MCF 10A (cell line): ENCODE measurements at regions not wholly inside any gene's neighbourhood (a gene's known extent, or its start where the extent isn't known, plus 50 kb on each side); places are given as distances from the start of the nearest gene placed in this dataset.

Experiments used
- BruUV-seq: library from RNA; stranded (reverse); fragments of 400-500 nt; replicated peaks from 2 replicates; lab custom pipeline; 2021; lab: Mats Ljungman, UMichigan
- CTCF ChIA-PET: fragments of 300-600 bp; sonication (Branson Sonifier 250); formaldehyde crosslinking; extraction: SDS; loops from one replicate; lab custom pipeline; 2021; ENCODE audit warnings: antibody characterized with exemption, inconsistent platforms; lab: Yijun Ruan, JAX
- POLR2A ChIA-PET: fragments of 300-600, 350-650 bp; sonication (Branson Sonifier 250); formaldehyde crosslinking; extraction: SDS; loops from one replicate; lab custom pipeline; 2020; ENCODE audit warnings: antibody characterized with exemption, inconsistent platforms; lab: Yijun Ruan, JAX
- DNase-seq: peaks from one replicate; pipeline ENCODE4 v3.0.0-alpha.2; 2018; ENCODE audit not compliant: unreplicated experiment
- H3K27ac Mint-ChIP-seq: one replicate; pipeline ENCODE4 v1.8.0; 2022; ENCODE audit warnings: mild to moderate bottlenecking, low read depth, mixed read lengths; ENCODE audit not compliant: unreplicated experiment
- H3K27me3 Mint-ChIP-seq: one replicate; pipeline ENCODE4 v1.8.0; 2022; ENCODE audit warnings: mixed read lengths; ENCODE audit not compliant: insufficient read depth, unreplicated experiment
- H3K36me3 Mint-ChIP-seq: one replicate; pipeline ENCODE4 v1.8.0; 2022; ENCODE audit warnings: mild to moderate bottlenecking, moderate library complexity, mixed read lengths; ENCODE audit not compliant: insufficient read depth, unreplicated experiment
- H3K4me1 Mint-ChIP-seq: one replicate; pipeline ENCODE4 v1.8.0; 2022; ENCODE audit warnings: mixed read lengths; ENCODE audit not compliant: insufficient read depth, unreplicated experiment
- H3K4me3 Mint-ChIP-seq: one replicate; pipeline ENCODE4 v1.8.0; 2022; ENCODE audit warnings: mild to moderate bottlenecking, moderate library complexity, mixed read lengths; ENCODE audit not compliant: unreplicated experiment
- H3K9me3 Mint-ChIP-seq: one replicate; pipeline ENCODE4 v1.8.0; 2022; ENCODE audit warnings: mixed read lengths; ENCODE audit not compliant: unreplicated experiment
- CTCF ChIP-seq: fragments of 200-600 bp; IDR thresholded peaks from one replicate; pipeline ENCODE4 v1.8.0; 2022; ENCODE audit warnings: antibody characterized with exemption, mild to moderate bottlenecking; ENCODE audit not compliant: unreplicated experiment
- intact Hi-C: fragments of 100-400 bp; cut with micrococcal nuclease; formaldehyde crosslinking; loops from 2 replicates; pipeline ENCODE4 v1.14.1; 2022

DNA sequence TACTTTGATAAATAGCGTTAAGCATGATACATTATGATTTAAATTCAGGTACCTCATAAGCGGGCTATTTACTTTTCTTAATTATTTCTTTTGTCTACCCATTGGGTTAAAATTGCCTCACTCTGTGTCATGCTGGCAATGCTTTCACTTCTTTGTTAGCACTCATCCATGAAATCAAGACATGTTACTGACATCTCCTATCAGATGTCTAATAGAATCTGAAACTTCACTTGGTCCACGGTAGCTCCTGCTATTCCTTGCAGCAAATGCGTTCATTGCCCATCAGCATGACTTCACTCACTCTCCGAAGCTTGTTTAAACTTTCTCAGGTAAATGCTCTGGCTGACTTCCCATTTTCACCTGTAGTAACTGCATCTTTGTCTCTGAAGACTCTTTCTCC, 193.5 kb upstream of the EDIL3 start:
- CTCF ChIA-PET: no interaction called here
- BruUV-seq: no TSS peak

DNA sequence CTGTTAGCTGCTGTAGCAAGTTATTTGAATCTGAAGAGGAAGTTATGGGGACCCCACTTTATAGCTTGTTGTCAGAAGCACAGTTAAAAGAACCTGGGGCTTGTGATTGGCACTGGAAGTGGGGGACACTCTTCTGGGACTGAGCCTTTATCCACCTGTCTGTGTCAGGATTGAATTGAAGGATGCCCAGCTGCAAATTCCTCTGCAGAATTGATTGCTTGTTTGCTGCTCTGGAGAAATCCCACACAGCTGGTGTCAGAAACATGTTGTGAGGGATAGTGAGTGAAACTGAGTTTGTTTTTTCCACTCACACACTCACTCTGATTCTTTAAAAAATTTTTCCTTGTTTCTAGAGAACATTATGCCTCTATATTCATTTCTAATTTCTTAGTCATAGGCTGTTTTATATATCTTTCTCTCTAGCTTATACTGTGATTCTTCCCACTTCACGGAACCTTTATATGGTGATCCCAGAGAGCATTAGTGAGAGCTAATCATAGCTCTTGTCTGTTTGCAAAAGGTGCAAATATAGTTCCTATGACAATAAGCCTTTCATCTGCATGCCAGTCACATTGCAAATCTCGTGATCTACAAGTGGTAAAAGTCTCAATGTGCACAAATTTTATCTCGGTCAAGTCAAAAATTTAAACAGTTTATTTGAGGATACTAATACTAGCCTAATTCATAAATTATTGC, 188.5 kb upstream of the EDIL3 start:
- POLR2A ChIA-PET: no interaction called here
- no peak overlapping the region for H3K27ac Mint-ChIP-seq
- no peak for DNase-seq
- no peaks in the 10 kb centered on the region for H3K4me1 Mint-ChIP-seq
- no peak for TF ChIP-seq CTCF
- intact Hi-C loops: no loop called here
- no peaks in the 10 kb centered on the region for H3K36me3 Mint-ChIP-seq
- CTCF ChIA-PET: no interaction called here
- peaks cover 21% of the 10 kb centered on the region for H3K27me3 Mint-ChIP-seq
- H3K9me3 Mint-ChIP-seq: no peaks in the 10 kb centered on the region
- H3K4me3 Mint-ChIP-seq: no peak overlapping the region
- BruUV-seq: no TSS peak

More for the DNA sequence above, 193.5 kb upstream of the EDIL3 start:
- Mint-ChIP-seq H3K9me3 (no peaks in the 10 kb centered on the region), H3K4me3 (no peak overlapping the region), H3K27me3 (peaks cover 36% of the 10 kb centered on the region), H3K27ac (no peak overlapping the region), H3K4me1 (no peaks in the 10 kb centered on the region), H3K36me3 (no peaks in the 10 kb centered on the region)
- TF ChIP-seq CTCF: no peak
- POLR2A ChIA-PET: no interaction called here
- intact Hi-C loops: no loop called here
- DNase-seq: no peak

DNA sequence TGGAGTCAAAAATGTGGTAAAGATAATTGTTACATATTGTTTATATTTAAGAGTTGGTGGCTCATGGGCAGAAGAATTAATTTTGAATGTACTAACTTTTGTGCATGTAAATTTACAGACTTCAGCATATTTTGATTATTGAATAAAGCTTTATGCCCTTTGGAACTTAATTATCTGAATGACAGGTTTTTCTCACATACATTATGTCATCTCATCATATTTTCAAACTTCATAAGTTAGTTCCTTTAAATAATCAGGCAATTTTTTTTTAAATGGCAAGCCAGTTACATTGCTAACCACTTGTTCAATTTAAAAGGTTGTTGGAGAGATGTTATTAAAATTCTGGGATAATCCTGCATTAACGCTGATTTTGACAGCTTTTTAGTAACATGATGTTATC, 184.6 kb upstream of the EDIL3 start:
- no peaks in the 10 kb centered on the region for H3K4me1 Mint-ChIP-seq
- BruUV-seq: no TSS peak
- no peak overlapping the region for H3K27ac Mint-ChIP-seq
- no peaks in the 10 kb centered on the region for H3K9me3 Mint-ChIP-seq
- H3K27me3 Mint-ChIP-seq: peaks cover 18% of the 10 kb centered on the region
- intact Hi-C loops: no loop called here
- no peaks in the 10 kb centered on the region for H3K36me3 Mint-ChIP-seq
- ChIA-PET CTCF (no interaction called here), POLR2A (no interaction called here)
- TF ChIP-seq CTCF: no peak
- DNase-seq: no peak
- H3K4me3 Mint-ChIP-seq: no peak overlapping the region

DNA sequence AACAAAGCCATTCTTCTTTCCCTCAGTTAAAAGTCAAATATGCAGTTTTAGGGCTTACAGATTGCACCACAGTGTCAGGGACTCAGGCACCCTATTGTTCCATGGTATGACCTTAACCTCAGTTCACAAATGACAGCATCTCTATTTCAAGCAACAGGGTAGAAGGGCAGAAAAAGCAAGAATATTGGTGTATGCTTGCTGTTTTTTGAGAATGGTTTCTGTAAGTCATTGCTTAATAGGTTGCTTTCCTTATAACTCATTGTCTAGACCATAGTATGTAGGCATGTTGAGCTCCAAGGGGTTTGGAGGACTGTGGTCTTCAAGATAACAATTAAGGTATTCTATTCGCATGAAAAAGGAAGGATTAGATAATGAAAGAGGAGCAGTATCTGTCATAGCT, 183.5 kb upstream of the EDIL3 start:
- Mint-ChIP-seq H3K27ac (no peak overlapping the region), H3K4me3 (no peak overlapping the region), H3K36me3 (no peaks in the 10 kb centered on the region), H3K27me3 (peaks cover 18% of the 10 kb centered on the region), H3K9me3 (no peaks in the 10 kb centered on the region), H3K4me1 (no peaks in the 10 kb centered on the region)
- ChIA-PET POLR2A (no interaction called here), CTCF (no interaction called here)
- no peak for TF ChIP-seq CTCF
- no TSS peak for BruUV-seq
- intact Hi-C loops: no loop called here
- DNase-seq: no peak
